Transverse colon (tissue), 4 donors: ENCODE measurements at regions not wholly inside any gene's neighbourhood (a gene's known extent, or its start where the extent isn't known, plus 50 kb on each side); places are given as distances from the start of the nearest gene placed in this dataset.

Source experiments
- DNase-seq: peaks from one replicate; pipeline ENCODE4 v3.0.0-alpha.2; 2019
- H3K27ac ChIP-seq, 4 donors: fragments of 200-600 bp; sonication (generic); 2 replicates each; pipeline ENCODE4 v1.5.1; 2016 to 2018; ENCODE audit warnings: inconsistent platforms in 4 of 4
- H3K27me3 ChIP-seq: fragments of 200-600 bp; sonication (generic); 2 replicates; pipeline ENCODE4 v1.5.1; 2017; ENCODE audit warnings: inconsistent platforms
- H3K36me3 ChIP-seq, 4 donors: fragments of 200-600 bp; sonication (generic); 2 replicates each; pipeline ENCODE4 v1.5.1; 2017 to 2019; ENCODE audit warnings: inconsistent platforms in 4 of 4
- H3K4me1 ChIP-seq, 4 donors: fragments of 200-600 bp; sonication (generic); 2 replicates each; pipeline ENCODE4 v1.5.1; 2017 to 2020; ENCODE audit warnings: inconsistent platforms in 4 of 4
- H3K4me3 ChIP-seq, 4 donors: fragments of 200-600 bp; sonication (generic); 1 replicate in 1 of 4; 2 replicates in 3 of 4; pipeline versions ENCODE4 v1.5.1 to v1.6.1; 2017 to 2019; ENCODE audit warnings: inconsistent platforms in 4 of 4
- H3K9me3 ChIP-seq, 2 donors: fragments of 200-600 bp; sonication (generic); 2 replicates each; pipeline ENCODE4 v1.5.1; 2017 to 2019; ENCODE audit warnings: inconsistent platforms in 2 of 2
- CTCF ChIP-seq, 5 experiments: fragments of 200-600 bp in 3 of 5; fragments of 450-650 bp in 2 of 5; sonication (generic) in 3 of 5; IDR thresholded peaks; 1 replicate in 2 of 5; 2 replicates in 3 of 5; pipeline ENCODE4 v1.5.1; 2016 to 2017; ENCODE audit warnings: antibody characterized with exemption in 5 of 5, inconsistent platforms in 3 of 5, mild to moderate bottlenecking in 2 of 5, moderate library complexity in 1 of 5
- EP300 ChIP-seq: sonication (generic); formaldehyde crosslinking; IDR thresholded peaks from one replicate; pipeline ENCODE4 v1.6.1; 2017; ENCODE audit warnings: antibody characterized with exemption, low read depth
- POLR2A ChIP-seq: fragments of 450-650 bp; IDR thresholded peaks from one replicate; pipeline ENCODE4 v1.6.1; 2016; ENCODE audit warnings: antibody characterized with exemption, mild to moderate bottlenecking, moderate library complexity
- POLR2AphosphoS5 ChIP-seq, 3 donors: sonication (generic); formaldehyde crosslinking; IDR thresholded peaks; one replicate each; pipeline ENCODE4 v1.6.1; 2016; ENCODE audit warnings: antibody characterized with exemption in 3 of 3
- WGBS, 2 donors: methylation state at CpG; one replicate each; pipeline ENCODE4 v1.1.5; 2018; ENCODE audit warnings: low coverage in 1 of 2; 5-methylcytosine and 5-hydroxymethylcytosine counted together
- in situ Hi-C, 4 donors: fragments of 200-750 bp; cut with MboI; loops; one replicate each; pipeline versions ENCODE4 v1.15.0 to v1.15.1; 2017; ENCODE audit warnings: low sequenced_read_pairs in 3 of 4, low pct_ligation_motif_present in 1 of 4, low pct_unique_long_range_greater_than_20kb in 1 of 4
- intact Hi-C: fragments of 100-400 bp; cut with DNase I; formaldehyde crosslinking; loops from one replicate; pipeline ENCODE4 v1.15.1; 2023; ENCODE audit warnings: low total_unique reads

- in situ Hi-C loops = no loop called here
- 70 to 87% methylated on average over 2 to 3 of the region's 3 CpGs for WGBS, 2 donors
- H3K4me3 ChIP-seq = no peak overlapping the region
- DNase-seq = no peak
- no peak overlapping the region for H3K27ac ChIP-seq
- no peaks in the 10 kb centered on the region for H3K9me3 ChIP-seq
- no peaks in the 10 kb centered on the region for H3K4me1 ChIP-seq
- H3K36me3 ChIP-seq = no peaks in the 10 kb centered on the region
- H3K27me3 ChIP-seq = no peaks in the 10 kb centered on the region
- no peak for TF ChIP-seq POLR2AphosphoS5 (IDR thresholded peaks at IDR 0.05)
- intact Hi-C loops = no loop called here
These were observed 521.5 kb upstream of the HTR2A start for GRCh38 chr13:47418206-47418920.

GRCh38 chr13:47417485-47417884 lies 520.6 kb upstream of the HTR2A start:
- no peaks in the 10 kb centered on the region for H3K4me1 ChIP-seq
- no peak for TF ChIP-seq POLR2A
- TF ChIP-seq EP300 = no peak
- TF ChIP-seq POLR2AphosphoS5 (IDR thresholded peaks at IDR 0.05) = no peak
- 83 to 90% methylated on average over 2 of the region's 2 CpGs for WGBS, 2 donors
- no peak for DNase-seq
- H3K27me3 ChIP-seq = no peaks in the 10 kb centered on the region
- no peaks in the 10 kb centered on the region for H3K9me3 ChIP-seq
- H3K27ac ChIP-seq = no peak overlapping the region
- in situ Hi-C loops (no loop called here), intact Hi-C loops (no loop called here)
- H3K4me3 ChIP-seq = no peak overlapping the region
- no peaks in the 10 kb centered on the region for H3K36me3 ChIP-seq

GRCh38 chr13:47415048-47415447 lies 518.2 kb upstream of the HTR2A start:
- intact Hi-C loops = no loop called here
- Histone ChIP-seq H3K27ac (no peak overlapping the region), H3K27me3 (no peaks in the 10 kb centered on the region), H3K4me1 (no peaks in the 10 kb centered on the region), H3K9me3 (no peaks in the 10 kb centered on the region), H3K4me3 (no peak overlapping the region), H3K36me3 (no peaks in the 10 kb centered on the region)
- in situ Hi-C loops = no loop called here
- DNase-seq = no peak
- WGBS, 2 donors = 71 to 81% methylated on average over 3 to 4 of the region's 4 CpGs
- TF ChIP-seq EP300 = no peak
- TF ChIP-seq POLR2A = no peak
- TF ChIP-seq POLR2AphosphoS5 (IDR thresholded peaks at IDR 0.05) = no peak
- no peak for TF ChIP-seq CTCF (IDR thresholded peaks at IDR 0.05)

- H3K4me1 ChIP-seq = no peaks in the 10 kb centered on the region
- H3K27me3 ChIP-seq = no peaks in the 10 kb centered on the region
- TF ChIP-seq POLR2AphosphoS5 (IDR thresholded peaks at IDR 0.05) = no peak
- no peak for TF ChIP-seq POLR2A
- no peak for TF ChIP-seq CTCF (IDR thresholded peaks at IDR 0.05)
- TF ChIP-seq EP300 = no peak
- H3K4me3 ChIP-seq = no peak overlapping the region
- intact Hi-C loops = no loop called here
- 42 to 64% methylated on average over 1 of the region's 1 CpG for WGBS, 2 donors
- H3K36me3 ChIP-seq = no peaks in the 10 kb centered on the region
- H3K27ac ChIP-seq = no peak overlapping the region
- no peak for DNase-seq
- in situ Hi-C loops = no loop called here
- H3K9me3 ChIP-seq = no peaks in the 10 kb centered on the region
These were observed 516.7 kb upstream of the HTR2A start for GRCh38 chr13:47413526-47413925.

GRCh38 chr13:47413112-47413511 lies 516.3 kb upstream of the HTR2A start:
- 82 to 90% methylated on average over 3 of the region's 3 CpGs for WGBS, 2 donors
- Histone ChIP-seq H3K4me1 (no peaks in the 10 kb centered on the region), H3K27me3 (no peaks in the 10 kb centered on the region), H3K4me3 (no peak overlapping the region), H3K9me3 (no peaks in the 10 kb centered on the region), H3K27ac (no peak overlapping the region), H3K36me3 (no peaks in the 10 kb centered on the region)
- intact Hi-C loops (no loop called here), in situ Hi-C loops (no loop called here)
- TF ChIP-seq EP300 (no peak), POLR2AphosphoS5 (IDR thresholded peaks at IDR 0.05) (no peak), POLR2A (no peak), CTCF (IDR thresholded peaks at IDR 0.05) (no peak)
- DNase-seq = no peak
